SK-N-SH (cell line): ENCODE measurements at regions not wholly inside any gene's neighbourhood (a gene's known extent, or its start where the extent isn't known, plus 50 kb on each side); places are given as distances from the start of the nearest gene placed in this dataset.

Experiments used
- CTCF ChIA-PET: fragments of 300-600, 350-600 bp; formaldehyde crosslinking; extraction: SDS; loops from one replicate; lab custom pipeline; 2021; lab: Yijun Ruan, JAX
- POLR2A ChIA-PET: fragments of 350-600 bp; sonication (Branson Sonifier 250); formaldehyde crosslinking; extraction: SDS; loops from one replicate; lab custom pipeline; 2020; ENCODE audit warnings: antibody characterized with exemption, inconsistent platforms; lab: Yijun Ruan, JAX
- DNase-seq: peaks from one replicate; pipeline ENCODE4 v3.0.0; 2012
- H2AFZ ChIP-seq: fragments of 200-600 bp; sonication (generic); 2 replicates; pipeline ENCODE4 v1.8.1; 2016; ENCODE audit warnings: antibody characterized with exemption, mild to moderate bottlenecking, low read depth
- H3F3A ChIP-seq: fragments of 200-600 bp; sonication (generic); replicated peaks from 2 replicates; pipeline ENCODE3; 2016; ENCODE audit warnings: antibody characterized with exemption, mild to moderate bottlenecking; ENCODE audit not compliant: insufficient read depth
- H3K27ac ChIP-seq, 2 experiments: fragments of 200-500 bp in 1 of 2; fragments of 200-600 bp in 1 of 2; sonication (Bioruptor generic) in 1 of 2; sonication (generic), shearing (Covaris generic) in 1 of 2; 2 replicates each; pipeline versions ENCODE4 v1.5.1 to v1.6.1; 2014 to 2016; ENCODE audit warnings: low read depth in 2 of 2, inconsistent platforms in 1 of 2, low read length in 1 of 2, mild to moderate bottlenecking in 1 of 2, mixed read lengths in 1 of 2
- H3K27me3 ChIP-seq: fragments of 200-600 bp; sonication (generic), shearing (Covaris generic); 2 replicates; pipeline ENCODE4 v1.6.1; 2016; ENCODE audit warnings: mixed run types; ENCODE audit not compliant: insufficient read depth
- H3K36me3 ChIP-seq, 2 experiments: fragments of 200-500 bp in 1 of 2; fragments of 200-600 bp in 1 of 2; sonication (Bioruptor generic) in 1 of 2; sonication (generic) in 1 of 2; replicated peaks in 1 of 2; 2 replicates each; pipeline versions ENCODE3 to v1.5.1; 2014 to 2016; ENCODE audit warnings: low read length in 1 of 2, mild to moderate bottlenecking in 1 of 2; ENCODE audit not compliant: insufficient read depth in 2 of 2, control insufficient read depth in 1 of 2
- H3K4me1 ChIP-seq, 2 experiments: fragments of 200-500 bp in 1 of 2; fragments of 200-600 bp in 1 of 2; sonication (Bioruptor generic) in 1 of 2; sonication (generic), shearing (Covaris generic) in 1 of 2; 2 replicates each; pipeline versions ENCODE4 v1.5.1 to v1.6.1; 2014 to 2016; ENCODE audit warnings: low read depth in 1 of 2, low read length in 1 of 2, mixed run types in 1 of 2; ENCODE audit not compliant: insufficient read depth in 2 of 2, control insufficient read depth in 1 of 2
- H3K4me2 ChIP-seq: fragments of 200-600 bp; sonication (generic), shearing (Covaris generic); 2 replicates; pipeline ENCODE4 v1.6.1; 2017; ENCODE audit warnings: mixed run types
- H3K4me3 ChIP-seq, 2 experiments: fragments of 200-500 bp in 1 of 2; fragments of 200-600 bp in 1 of 2; sonication (Bioruptor generic) in 1 of 2; sonication (generic), shearing (Covaris generic) in 1 of 2; 2 replicates each; pipeline versions ENCODE4 v1.5.1 to v1.8.1; 2014 to 2016; ENCODE audit warnings: low read depth in 2 of 2, inconsistent platforms in 1 of 2, low read length in 1 of 2, mild to moderate bottlenecking in 1 of 2, mixed read lengths in 1 of 2, moderate library complexity in 1 of 2
- H3K79me2 ChIP-seq: fragments of 200-600 bp; sonication (generic); 2 replicates; pipeline ENCODE4 v1.8.1; 2017; ENCODE audit warnings: mild to moderate bottlenecking; ENCODE audit not compliant: insufficient read depth
- H3K9ac ChIP-seq: fragments of 200-600 bp; sonication (generic); 2 replicates; pipeline ENCODE4 v1.6.1; 2017; ENCODE audit warnings: mixed run types
- H3K9me2 ChIP-seq: fragments of 200-600 bp; sonication (generic); 2 replicates; pipeline ENCODE4 v1.6.1; 2017; ENCODE audit warnings: mixed run types
- H3K9me3 ChIP-seq: fragments of 200-600 bp; sonication (generic); 2 replicates; pipeline ENCODE4 v1.6.1; 2017; ENCODE audit warnings: mixed run types, mild to moderate bottlenecking, moderate library complexity
- H4K20me1 ChIP-seq: fragments of 200-600 bp; sonication (generic); 2 replicates; pipeline ENCODE4 v1.6.1; 2017; ENCODE audit warnings: mild to moderate bottlenecking, mixed run types; ENCODE audit not compliant: insufficient read depth
- CHD2 ChIP-seq: fragments of 150-350 bp; IDR thresholded peaks from 2 replicates; pipeline ENCODE4 v1.6.1; 2018; ENCODE audit warnings: low read length; ENCODE audit not compliant: partially characterized antibody
- EP300 ChIP-seq, 2 experiments: IDR thresholded peaks; 2 replicates each; pipeline versions ENCODE4 v1.4.0 to v1.6.1; 2012; ENCODE audit warnings: borderline replicate concordance in 1 of 2, low read depth in 1 of 2, low read length in 1 of 2
- GATA2 ChIP-seq: sonication (generic); formaldehyde crosslinking; IDR thresholded peaks from 2 replicates; pipeline ENCODE4 v1.5.0; 2020; ENCODE audit warnings: mild to moderate bottlenecking, missing genetic modification reagents
- POLR2AphosphoS5 ChIP-seq: IDR thresholded peaks from 2 replicates; pipeline ENCODE4 v1.6.1; 2012; ENCODE audit warnings: low read depth, low read length
- RAD21 ChIP-seq: IDR thresholded peaks from 2 replicates; pipeline ENCODE4 v1.6.1; 2012; ENCODE audit warnings: mild to moderate bottlenecking, low read length
- RFX5 ChIP-seq: IDR thresholded peaks from 2 replicates; pipeline ENCODE4 v1.6.1; 2012; ENCODE audit warnings: mild to moderate bottlenecking, improper control_type of control experiment, low read length
- TAF1 ChIP-seq: IDR thresholded peaks from 2 replicates; pipeline ENCODE4 v1.6.1; 2012; ENCODE audit warnings: low read depth, mild to moderate bottlenecking, low read length, moderate library complexity, borderline replicate concordance
- USF1 ChIP-seq: IDR thresholded peaks from 2 replicates; pipeline ENCODE4 v1.4.0; 2012; ENCODE audit warnings: low read depth, borderline replicate concordance
- WGBS: methylation state at CpG from one replicate; pipeline ENCODE4 v1.1.6; 2017; ENCODE audit warnings: low lambda C conversion rate; 5-methylcytosine and 5-hydroxymethylcytosine counted together
- TF ChIP-seq, protein P1 (sequence below): fragments of 200-600 bp; sonication (generic); IDR thresholded peaks from 2 replicates; pipeline ENCODE4 v1.6.1; 2017; ENCODE audit warnings: antibody characterized with exemption, mild to moderate bottlenecking, moderate library complexity

DNA sequence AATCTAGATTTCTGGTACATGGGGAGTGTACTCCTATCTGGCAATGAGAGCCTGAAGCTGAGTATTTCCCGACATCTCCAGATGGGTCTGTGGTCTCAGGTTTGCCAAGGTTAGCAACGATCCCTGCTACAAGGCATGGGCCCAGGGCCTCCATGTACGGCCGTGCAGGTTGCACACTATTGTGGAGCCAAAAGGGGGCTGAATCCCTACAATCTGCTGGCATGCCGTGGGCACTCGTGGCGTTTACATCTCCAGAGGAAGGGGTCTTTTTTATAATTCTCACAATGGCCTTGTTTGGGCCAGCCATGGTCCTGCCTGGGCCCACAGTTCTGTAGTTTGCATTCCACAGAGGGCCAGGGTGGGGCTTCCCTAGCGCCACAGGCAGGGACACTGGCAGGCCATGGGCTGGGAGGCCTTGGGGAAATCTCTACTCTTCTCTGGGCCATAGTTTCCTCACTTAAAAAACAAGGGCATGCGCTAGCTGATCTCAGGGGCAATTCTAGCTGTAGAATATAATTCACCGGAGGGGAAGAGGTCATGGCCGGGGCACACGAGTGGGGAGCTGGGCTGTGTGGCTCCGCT lies 68.9 kb upstream of the TLE3 start:
- no peaks in the 10 kb centered on the region for H3K36me3 ChIP-seq
- TF ChIP-seq, protein P1, sequence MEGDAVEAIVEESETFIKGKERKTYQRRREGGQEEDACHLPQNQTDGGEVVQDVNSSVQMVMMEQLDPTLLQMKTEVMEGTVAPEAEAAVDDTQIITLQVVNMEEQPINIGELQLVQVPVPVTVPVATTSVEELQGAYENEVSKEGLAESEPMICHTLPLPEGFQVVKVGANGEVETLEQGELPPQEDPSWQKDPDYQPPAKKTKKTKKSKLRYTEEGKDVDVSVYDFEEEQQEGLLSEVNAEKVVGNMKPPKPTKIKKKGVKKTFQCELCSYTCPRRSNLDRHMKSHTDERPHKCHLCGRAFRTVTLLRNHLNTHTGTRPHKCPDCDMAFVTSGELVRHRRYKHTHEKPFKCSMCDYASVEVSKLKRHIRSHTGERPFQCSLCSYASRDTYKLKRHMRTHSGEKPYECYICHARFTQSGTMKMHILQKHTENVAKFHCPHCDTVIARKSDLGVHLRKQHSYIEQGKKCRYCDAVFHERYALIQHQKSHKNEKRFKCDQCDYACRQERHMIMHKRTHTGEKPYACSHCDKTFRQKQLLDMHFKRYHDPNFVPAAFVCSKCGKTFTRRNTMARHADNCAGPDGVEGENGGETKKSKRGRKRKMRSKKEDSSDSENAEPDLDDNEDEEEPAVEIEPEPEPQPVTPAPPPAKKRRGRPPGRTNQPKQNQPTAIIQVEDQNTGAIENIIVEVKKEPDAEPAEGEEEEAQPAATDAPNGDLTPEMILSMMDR: no peak
- no peak for TF ChIP-seq TAF1
- no peak for TF ChIP-seq POLR2AphosphoS5
- no peak for TF ChIP-seq USF1
- no peak overlapping the region for H3K4me3 ChIP-seq
- H3K9me2 ChIP-seq: no peaks in the 10 kb centered on the region
- H2AFZ ChIP-seq: no peak overlapping the region
- WGBS: 91% methylated on average over 12 of the region's 13 CpGs
- no peak overlapping the region for H3K4me2 ChIP-seq
- H3K79me2 ChIP-seq: no peaks in the 10 kb centered on the region
- ChIA-PET CTCF (interaction anchor here (0.6 to 1.4 kb wide), 2 partner anchors 67 to 129 kb away, joined by 3 read pairs; no protein-coding TSS in a partner anchor), POLR2A (no interaction called here)
- no peak overlapping the region for H3K9ac ChIP-seq
- H3K27ac ChIP-seq: peak overlapping the region in 1 of 2 experiments; percentile 89; a peak in 2 of 4 replicates
- DNase-seq: no peak
- H4K20me1 ChIP-seq: no peaks in the 10 kb centered on the region
- H3K27me3 ChIP-seq: no peaks in the 10 kb centered on the region
- H3K9me3 ChIP-seq: no peaks in the 10 kb centered on the region
- H3F3A ChIP-seq: no peaks in the 10 kb centered on the region
- peaks cover 0 to 60% of the 10 kb centered on the region in 2 experiments; a peak in 2 of 4 replicates for H3K4me1 ChIP-seq

- DNase-seq: peak; percentile 57
- Histone ChIP-seq H3K27me3 (no peaks in the 10 kb centered on the region), H3F3A (no peaks in the 10 kb centered on the region), H3K36me3 (no peaks in the 10 kb centered on the region), H3K4me3 (no peak overlapping the region), H3K9me2 (no peaks in the 10 kb centered on the region), H3K4me2 (no peak overlapping the region), H2AFZ (no peak overlapping the region), H3K9ac (no peak overlapping the region), H3K9me3 (no peaks in the 10 kb centered on the region), H3K4me1 (peaks cover 0 to 56% of the 10 kb centered on the region in 2 experiments; a peak in 2 of 4 replicates), H4K20me1 (no peaks in the 10 kb centered on the region), H3K79me2 (no peaks in the 10 kb centered on the region), H3K27ac (peak overlapping the region in 1 of 2 experiments; percentile 89; a peak in 2 of 4 replicates)
- TF ChIP-seq EP300 (IDR thresholded peaks at IDR 0.05; ENCODE audit: borderline replicate concordance in 1 of 2, low read depth in 1 of 2, low read length in 1 of 2): peak in 1 of 2 experiments; percentile 39; a peak in 1 of 4 replicates
- TF ChIP-seq CHD2: no peak
- no peak for TF ChIP-seq RFX5
- TF ChIP-seq, protein P1: no peak
- TF ChIP-seq RAD21: peak; percentile 8; the same call in 1 of the 2 replicates
- TF ChIP-seq GATA2: peak; percentile 35; the same call in 1 of the 2 replicates
- CTCF ChIA-PET: interaction anchor here (0.6 to 1.4 kb wide), 2 partner anchors 66 to 128 kb away, joined by 3 read pairs; no protein-coding TSS in a partner anchor
- POLR2A ChIA-PET: interaction anchor here (0.9 kb wide), 1 partner anchor 12 kb away, joined by 3 read pairs; no protein-coding TSS in a partner anchor
- 80% methylated on average over 10 of the region's 10 CpGs for WGBS
These were observed 68.1 kb upstream of the TLE3 start for GRCh38 chr15:70165716-70166284.
